C4-2B (cell line): ENCODE measurements at regions not wholly inside any gene's neighbourhood (a gene's known extent, or its start where the extent isn't known, plus 50 kb on each side); places are given as distances from the start of the nearest gene placed in this dataset.

Experiments
- H3K27ac ChIP-seq: fragments of 450-650 bp; 2 replicates; pipeline ENCODE4 v1.5.1; 2017
- ZFX ChIP-seq: fragments of 450-650 bp; IDR thresholded peaks from 2 replicates; pipeline ENCODE4 v1.6.1; 2017
- TF ChIP-seq, protein P1 (sequence below): fragments of 450-650 bp; conservative IDR thresholded peaks from 2 replicates; pipeline ENCODE4 v1.5.1; 2017; ENCODE audit warnings: mild to moderate bottlenecking

DNA sequence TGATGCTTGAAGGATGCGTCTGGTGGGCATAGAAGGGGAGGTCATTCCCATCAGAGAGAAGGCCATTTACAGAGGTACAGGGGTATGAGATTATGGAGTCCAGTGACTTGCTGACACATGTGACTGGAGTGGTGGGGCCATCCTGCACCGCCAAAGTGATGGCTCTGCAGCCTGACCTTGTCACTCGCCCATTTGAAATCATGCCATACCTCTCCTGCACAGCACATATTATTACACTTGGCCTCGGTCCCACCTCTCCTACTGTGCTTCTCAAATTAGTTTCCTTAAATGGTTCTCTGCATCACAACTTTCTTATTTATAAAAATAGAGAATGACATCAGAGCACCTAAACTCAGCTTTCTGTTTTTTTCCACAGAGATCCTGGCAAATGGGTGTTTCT lies 60.7 kb upstream of the HAND2 start:
- TF ChIP-seq, protein P1, sequence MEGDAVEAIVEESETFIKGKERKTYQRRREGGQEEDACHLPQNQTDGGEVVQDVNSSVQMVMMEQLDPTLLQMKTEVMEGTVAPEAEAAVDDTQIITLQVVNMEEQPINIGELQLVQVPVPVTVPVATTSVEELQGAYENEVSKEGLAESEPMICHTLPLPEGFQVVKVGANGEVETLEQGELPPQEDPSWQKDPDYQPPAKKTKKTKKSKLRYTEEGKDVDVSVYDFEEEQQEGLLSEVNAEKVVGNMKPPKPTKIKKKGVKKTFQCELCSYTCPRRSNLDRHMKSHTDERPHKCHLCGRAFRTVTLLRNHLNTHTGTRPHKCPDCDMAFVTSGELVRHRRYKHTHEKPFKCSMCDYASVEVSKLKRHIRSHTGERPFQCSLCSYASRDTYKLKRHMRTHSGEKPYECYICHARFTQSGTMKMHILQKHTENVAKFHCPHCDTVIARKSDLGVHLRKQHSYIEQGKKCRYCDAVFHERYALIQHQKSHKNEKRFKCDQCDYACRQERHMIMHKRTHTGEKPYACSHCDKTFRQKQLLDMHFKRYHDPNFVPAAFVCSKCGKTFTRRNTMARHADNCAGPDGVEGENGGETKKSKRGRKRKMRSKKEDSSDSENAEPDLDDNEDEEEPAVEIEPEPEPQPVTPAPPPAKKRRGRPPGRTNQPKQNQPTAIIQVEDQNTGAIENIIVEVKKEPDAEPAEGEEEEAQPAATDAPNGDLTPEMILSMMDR: no peak
- TF ChIP-seq ZFX: no peak
- H3K27ac ChIP-seq: no peak overlapping the region

DNA sequence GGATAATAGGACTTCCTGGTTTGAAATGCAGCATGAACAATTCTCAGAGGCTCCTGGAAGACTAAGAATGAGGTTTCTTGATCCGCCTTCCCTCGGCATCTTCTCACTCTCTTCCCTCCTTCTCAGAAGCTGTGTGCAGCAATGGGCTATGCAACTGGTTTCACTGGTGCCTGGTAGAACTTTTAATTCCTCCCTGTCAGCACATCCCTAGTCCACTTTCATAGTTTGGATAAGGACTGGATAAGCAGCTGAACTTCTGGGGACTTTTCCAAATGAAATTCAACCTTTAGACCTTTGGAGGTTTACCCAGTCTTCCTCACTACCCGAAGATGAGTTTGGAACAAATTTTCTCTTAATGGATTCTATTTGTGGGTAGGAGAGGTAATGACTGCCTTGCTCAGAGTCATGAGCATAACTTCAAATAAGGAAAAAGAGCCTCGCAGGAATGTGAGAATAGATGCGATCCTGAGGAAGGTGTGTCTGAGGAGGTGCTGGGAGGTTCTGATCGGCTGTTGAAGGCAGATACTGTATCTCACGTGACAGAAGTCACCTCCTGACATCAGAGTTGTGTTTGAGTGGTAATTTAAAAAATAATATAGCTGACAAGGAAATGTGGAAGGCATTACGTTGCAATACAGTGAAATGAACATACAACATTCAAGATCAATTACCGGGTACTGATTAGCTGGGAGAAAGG lies 56.0 kb upstream of the HAND2 start:
- TF ChIP-seq, protein P1: no peak
- no peak for TF ChIP-seq ZFX
- no peak overlapping the region for H3K27ac ChIP-seq

DNA sequence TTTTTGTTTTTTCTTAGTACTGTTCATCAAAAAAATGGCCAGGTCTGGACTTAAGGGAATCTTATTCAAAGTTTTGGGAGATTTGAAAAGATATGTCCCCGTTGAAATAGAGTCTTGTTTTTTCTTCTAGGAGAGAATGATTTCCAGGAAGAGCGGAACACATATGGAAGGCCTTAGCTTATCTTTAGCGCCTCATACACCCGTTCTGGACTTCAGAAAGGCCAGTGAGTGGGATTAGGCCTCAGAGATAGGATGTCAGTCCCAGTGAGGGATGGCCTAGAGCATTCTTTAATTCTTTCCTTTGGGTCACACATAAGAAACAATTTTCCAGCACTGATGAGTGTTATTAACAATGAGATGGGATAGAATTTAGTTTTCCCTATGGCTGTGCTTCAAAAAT lies 54.5 kb upstream of the HAND2 start:
- H3K27ac ChIP-seq: no peak overlapping the region
- TF ChIP-seq ZFX: no peak
- TF ChIP-seq, protein P1: no peak
